ENCODE measurements at regions not wholly inside any gene's neighbourhood (a gene's known extent, or its start where the extent isn't known, plus 50 kb on each side); places are given as distances from the start of the nearest gene placed in this dataset.

DNA sequence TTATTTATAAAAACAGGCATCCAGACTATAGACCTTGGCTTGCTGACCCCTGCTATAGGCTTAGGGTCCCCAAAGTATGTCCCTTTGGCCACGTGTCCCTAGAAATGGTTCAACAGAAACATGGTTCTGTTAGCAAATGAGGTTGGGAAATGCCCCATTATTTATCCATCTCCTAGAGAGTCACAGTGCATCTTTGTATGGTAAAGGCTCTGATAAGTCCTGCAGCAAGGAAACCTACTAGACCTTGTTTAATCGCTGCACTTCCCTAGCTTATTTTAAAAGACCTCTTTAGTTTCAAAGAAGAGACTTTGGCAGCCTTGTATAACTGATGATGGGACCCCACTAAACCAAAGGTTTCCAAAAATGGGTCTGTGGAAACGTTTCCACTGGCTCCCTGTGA is 471.5 kb downstream of the MED13L start:
- TF ChIP-seq, protein P1, sequence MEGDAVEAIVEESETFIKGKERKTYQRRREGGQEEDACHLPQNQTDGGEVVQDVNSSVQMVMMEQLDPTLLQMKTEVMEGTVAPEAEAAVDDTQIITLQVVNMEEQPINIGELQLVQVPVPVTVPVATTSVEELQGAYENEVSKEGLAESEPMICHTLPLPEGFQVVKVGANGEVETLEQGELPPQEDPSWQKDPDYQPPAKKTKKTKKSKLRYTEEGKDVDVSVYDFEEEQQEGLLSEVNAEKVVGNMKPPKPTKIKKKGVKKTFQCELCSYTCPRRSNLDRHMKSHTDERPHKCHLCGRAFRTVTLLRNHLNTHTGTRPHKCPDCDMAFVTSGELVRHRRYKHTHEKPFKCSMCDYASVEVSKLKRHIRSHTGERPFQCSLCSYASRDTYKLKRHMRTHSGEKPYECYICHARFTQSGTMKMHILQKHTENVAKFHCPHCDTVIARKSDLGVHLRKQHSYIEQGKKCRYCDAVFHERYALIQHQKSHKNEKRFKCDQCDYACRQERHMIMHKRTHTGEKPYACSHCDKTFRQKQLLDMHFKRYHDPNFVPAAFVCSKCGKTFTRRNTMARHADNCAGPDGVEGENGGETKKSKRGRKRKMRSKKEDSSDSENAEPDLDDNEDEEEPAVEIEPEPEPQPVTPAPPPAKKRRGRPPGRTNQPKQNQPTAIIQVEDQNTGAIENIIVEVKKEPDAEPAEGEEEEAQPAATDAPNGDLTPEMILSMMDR (IDR thresholded peaks at IDR 0.05), result no peak
- no peaks in the 10 kb centered on the region for H3K9me3 ChIP-seq
- H3K4me1 ChIP-seq (ENCODE audit: control insufficient read depth in 1 of 2, insufficient read depth in 1 of 2, low read depth in 1 of 2, low read length in 1 of 2), result no peaks in the 10 kb centered on the region
- no peaks in the 10 kb centered on the region for H3K36me3 ChIP-seq
- no peaks in the 10 kb centered on the region for H3K27me3 ChIP-seq
- H3K27ac ChIP-seq, result no peak overlapping the region
- no peak overlapping the region for H3K4me3 ChIP-seq (ENCODE audit: low read depth in 1 of 2, low read length in 1 of 2)

DNA sequence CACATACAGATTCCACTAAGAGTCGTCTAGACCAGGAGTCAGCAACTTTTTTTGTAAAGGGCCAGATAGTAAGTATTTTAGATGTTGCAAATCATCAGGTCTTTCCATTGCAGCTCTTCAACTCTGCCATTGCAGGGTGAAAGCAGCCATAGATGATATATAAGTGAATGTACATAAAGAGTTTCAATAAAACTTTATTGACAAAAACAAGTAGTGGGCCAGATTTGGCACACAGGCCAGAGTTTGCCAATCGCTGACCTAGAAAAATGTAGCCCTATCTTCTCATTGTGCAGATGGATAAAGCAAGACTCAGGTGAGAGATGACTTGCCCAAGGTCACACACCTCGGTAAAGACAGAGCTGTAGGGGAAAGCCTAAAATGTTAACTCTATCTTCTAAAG is 474.7 kb downstream of the MED13L start:
- Histone ChIP-seq H3K9me3 (no peaks in the 10 kb centered on the region), H3K27ac (no peak overlapping the region), H3K36me3 (no peaks in the 10 kb centered on the region), H3K27me3 (no peaks in the 10 kb centered on the region), H3K4me1 (ENCODE audit: control insufficient read depth in 1 of 2, insufficient read depth in 1 of 2, low read depth in 1 of 2, low read length in 1 of 2) (no peaks in the 10 kb centered on the region), H3K4me3 (ENCODE audit: low read depth in 1 of 2, low read length in 1 of 2) (no peak overlapping the region)
- TF ChIP-seq, protein P1 (IDR thresholded peaks at IDR 0.05), result no peak

DNA sequence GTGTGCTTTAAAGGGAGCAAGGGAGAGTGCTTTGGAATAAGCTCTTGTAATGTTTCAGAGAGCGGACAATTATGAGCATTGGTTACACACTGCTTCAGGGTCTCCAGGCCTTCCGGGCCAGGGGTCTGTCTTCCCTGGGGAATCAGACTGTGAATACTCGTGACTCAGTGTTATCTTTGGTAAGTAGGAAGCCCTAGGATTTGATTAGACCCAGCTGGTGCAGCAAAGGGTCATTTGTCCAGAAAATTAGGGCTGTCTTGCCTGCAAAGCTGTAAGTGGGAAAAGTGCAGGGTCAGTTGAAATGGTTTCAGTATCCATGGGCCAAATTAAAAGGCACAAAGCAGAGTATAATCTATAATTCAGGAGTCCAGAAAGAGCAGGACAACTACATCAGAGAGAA is 475.6 kb downstream of the MED13L start:
- no peaks in the 10 kb centered on the region for H3K27me3 ChIP-seq
- no peak overlapping the region for H3K27ac ChIP-seq
- no peak overlapping the region for H3K4me3 ChIP-seq (ENCODE audit: low read depth in 1 of 2, low read length in 1 of 2)
- H3K9me3 ChIP-seq, result no peaks in the 10 kb centered on the region
- TF ChIP-seq, protein P1 (IDR thresholded peaks at IDR 0.05), result no peak
- no peaks in the 10 kb centered on the region for H3K4me1 ChIP-seq (ENCODE audit: control insufficient read depth in 1 of 2, insufficient read depth in 1 of 2, low read depth in 1 of 2, low read length in 1 of 2)
- no peaks in the 10 kb centered on the region for H3K36me3 ChIP-seq

DNA sequence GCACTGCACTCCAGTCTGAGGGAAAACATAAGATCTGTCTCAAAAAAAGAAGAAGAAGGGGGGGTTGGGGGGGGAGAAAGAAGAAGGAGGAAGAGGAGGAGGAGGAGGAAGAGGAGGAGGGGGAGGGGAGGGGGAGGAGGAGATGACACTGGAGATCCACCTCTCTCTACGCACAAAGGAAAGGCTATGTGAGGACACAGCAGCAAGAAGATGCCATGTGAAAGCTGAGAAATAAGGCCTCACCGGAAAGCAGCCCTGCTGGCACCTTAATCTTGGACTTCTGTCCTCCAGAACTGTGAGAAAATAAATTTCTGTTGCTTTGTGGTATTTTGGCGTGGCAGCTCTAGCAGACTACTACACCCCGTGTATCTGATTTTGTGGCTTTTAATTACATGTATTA is 477.9 kb downstream of the MED13L start:
- TF ChIP-seq, protein P1 (IDR thresholded peaks at IDR 0.05), result no peak
- Histone ChIP-seq H3K27me3 (no peaks in the 10 kb centered on the region), H3K27ac (no peak overlapping the region), H3K4me3 (ENCODE audit: low read depth in 1 of 2, low read length in 1 of 2) (no peak overlapping the region), H3K9me3 (no peaks in the 10 kb centered on the region), H3K36me3 (no peaks in the 10 kb centered on the region), H3K4me1 (ENCODE audit: control insufficient read depth in 1 of 2, insufficient read depth in 1 of 2, low read depth in 1 of 2, low read length in 1 of 2) (no peaks in the 10 kb centered on the region)

DNA sequence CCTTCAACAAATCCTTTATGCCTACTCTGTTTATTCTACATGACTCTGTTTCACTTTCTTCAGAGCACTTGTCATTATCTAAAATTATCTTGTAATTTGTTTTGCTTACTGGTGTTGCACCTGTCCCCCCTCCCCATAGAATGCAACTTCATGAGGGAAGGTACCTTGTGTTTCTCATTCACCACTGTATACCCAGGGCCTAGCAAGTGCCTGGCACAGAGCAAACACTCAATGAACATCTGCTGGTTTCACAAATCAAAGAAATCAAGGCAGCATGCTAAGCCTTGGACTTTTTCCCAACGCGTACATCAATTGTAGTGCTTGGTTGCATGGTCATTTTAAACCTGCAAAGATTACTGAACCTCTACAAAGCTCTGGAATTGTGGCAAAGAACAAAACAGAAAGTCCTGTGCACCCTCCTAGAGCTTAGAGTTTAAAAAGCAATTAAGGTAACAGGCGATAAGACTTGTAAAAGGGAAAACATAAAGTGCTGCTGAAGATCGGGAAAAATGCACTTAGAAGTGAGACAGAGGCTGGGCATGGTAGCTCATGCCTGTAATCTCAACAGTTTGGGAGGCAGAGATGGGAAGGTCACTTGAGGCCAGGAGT is 479.1 kb downstream of the MED13L start:
- no peaks in the 10 kb centered on the region for H3K27me3 ChIP-seq
- H3K27ac ChIP-seq, result no peak overlapping the region
- H3K4me1 ChIP-seq (ENCODE audit: control insufficient read depth in 1 of 2, insufficient read depth in 1 of 2, low read depth in 1 of 2, low read length in 1 of 2), result no peaks in the 10 kb centered on the region
- TF ChIP-seq, protein P1 (IDR thresholded peaks at IDR 0.05), result no peak
- no peaks in the 10 kb centered on the region for H3K9me3 ChIP-seq
- H3K36me3 ChIP-seq, result no peaks in the 10 kb centered on the region
- no peak overlapping the region for H3K4me3 ChIP-seq (ENCODE audit: low read depth in 1 of 2, low read length in 1 of 2)

DNA sequence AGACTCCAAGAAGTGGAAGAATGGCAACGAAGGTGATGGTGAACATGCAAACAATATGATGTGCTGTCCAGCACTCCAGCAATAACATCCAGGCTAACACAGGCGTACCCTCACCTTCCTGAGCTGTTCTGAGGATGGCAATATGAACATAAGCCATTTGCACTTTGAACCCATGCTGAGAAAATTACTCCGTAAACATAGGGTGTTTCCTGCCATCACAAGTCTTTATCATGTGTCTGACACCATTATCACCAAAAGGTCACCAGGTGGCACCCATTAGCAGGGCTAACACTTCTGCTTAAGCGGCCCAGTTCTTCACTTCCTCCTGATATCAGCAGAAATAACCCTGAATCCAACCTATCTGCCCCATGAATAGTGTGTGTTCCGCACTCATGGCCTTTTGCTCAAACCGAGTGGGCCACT is 482.8 kb downstream of the MED13L start:
- Histone ChIP-seq H3K4me3 (ENCODE audit: low read depth in 1 of 2, low read length in 1 of 2) (no peak overlapping the region), H3K4me1 (ENCODE audit: control insufficient read depth in 1 of 2, insufficient read depth in 1 of 2, low read depth in 1 of 2, low read length in 1 of 2) (no peaks in the 10 kb centered on the region), H3K27ac (no peak overlapping the region), H3K27me3 (peaks cover 7% of the 10 kb centered on the region), H3K9me3 (no peaks in the 10 kb centered on the region), H3K36me3 (no peaks in the 10 kb centered on the region)
- TF ChIP-seq, protein P1 (IDR thresholded peaks at IDR 0.05), result no peak
